ENCODE measurements at regions not wholly inside any gene's neighbourhood (a gene's known extent, or its start where the extent isn't known, plus 50 kb on each side); places are given as distances from the start of the nearest gene placed in this dataset.

DNA sequence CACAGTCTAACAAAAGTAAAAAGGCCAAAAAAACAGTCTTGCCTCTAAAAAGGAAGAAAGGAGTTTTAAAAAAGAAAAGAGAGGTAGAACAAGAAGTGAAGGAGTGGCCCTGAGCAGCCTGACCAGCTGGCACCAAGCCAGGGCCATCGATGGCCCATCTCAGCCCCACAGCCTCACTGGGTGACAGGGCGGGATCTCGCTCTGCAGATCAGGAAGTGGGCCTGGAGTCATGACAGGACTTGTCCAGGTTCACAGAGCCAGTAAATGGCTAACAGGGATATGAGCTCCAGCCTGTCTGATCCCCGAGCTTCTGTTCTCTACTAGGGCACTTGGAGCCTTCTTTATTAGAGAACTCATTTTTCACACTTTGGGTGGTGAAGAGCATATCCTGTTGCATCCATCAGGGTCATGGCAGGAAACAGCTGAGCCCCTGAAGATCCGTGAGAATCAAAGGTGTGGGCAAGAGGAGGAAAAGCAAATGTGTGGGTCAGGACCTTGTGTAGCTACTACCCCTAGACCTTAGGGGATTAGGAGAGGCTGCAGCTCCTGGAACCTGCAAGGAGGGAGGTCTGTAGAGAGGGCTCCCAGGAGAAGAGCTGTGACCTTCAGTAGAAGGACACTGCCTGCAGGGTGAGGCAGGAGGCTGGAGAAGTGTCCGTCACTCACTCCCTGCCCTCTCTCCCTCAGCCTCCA is 299.0 kb upstream of the MSX2 start:
- H3K27me3 ChIP-seq, result peaks cover 27% of the 10 kb centered on the region
- H3K27ac ChIP-seq, result no peak overlapping the region
- H3K4me1 ChIP-seq, result no peaks in the 10 kb centered on the region
- no peak overlapping the region for H3K4me3 ChIP-seq
- WGBS, 2 donors (ENCODE audit: low coverage in 1 of 2), result 32 to 55% methylated on average over 3 to 4 of the region's 6 CpGs
- no peak for ATAC-seq
- no peaks in the 10 kb centered on the region for H3K36me3 ChIP-seq
- no peak for TF ChIP-seq POLR2AphosphoS5 (IDR thresholded peaks at IDR 0.05)
- no peak for TF ChIP-seq EP300 (IDR thresholded peaks at IDR 0.05)
- no peak for TF ChIP-seq POLR2A (IDR thresholded peaks at IDR 0.05)
- TF ChIP-seq, protein P1, sequence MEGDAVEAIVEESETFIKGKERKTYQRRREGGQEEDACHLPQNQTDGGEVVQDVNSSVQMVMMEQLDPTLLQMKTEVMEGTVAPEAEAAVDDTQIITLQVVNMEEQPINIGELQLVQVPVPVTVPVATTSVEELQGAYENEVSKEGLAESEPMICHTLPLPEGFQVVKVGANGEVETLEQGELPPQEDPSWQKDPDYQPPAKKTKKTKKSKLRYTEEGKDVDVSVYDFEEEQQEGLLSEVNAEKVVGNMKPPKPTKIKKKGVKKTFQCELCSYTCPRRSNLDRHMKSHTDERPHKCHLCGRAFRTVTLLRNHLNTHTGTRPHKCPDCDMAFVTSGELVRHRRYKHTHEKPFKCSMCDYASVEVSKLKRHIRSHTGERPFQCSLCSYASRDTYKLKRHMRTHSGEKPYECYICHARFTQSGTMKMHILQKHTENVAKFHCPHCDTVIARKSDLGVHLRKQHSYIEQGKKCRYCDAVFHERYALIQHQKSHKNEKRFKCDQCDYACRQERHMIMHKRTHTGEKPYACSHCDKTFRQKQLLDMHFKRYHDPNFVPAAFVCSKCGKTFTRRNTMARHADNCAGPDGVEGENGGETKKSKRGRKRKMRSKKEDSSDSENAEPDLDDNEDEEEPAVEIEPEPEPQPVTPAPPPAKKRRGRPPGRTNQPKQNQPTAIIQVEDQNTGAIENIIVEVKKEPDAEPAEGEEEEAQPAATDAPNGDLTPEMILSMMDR (IDR thresholded peaks at IDR 0.05), result no peak
- H3K9me3 ChIP-seq, result no peaks in the 10 kb centered on the region

DNA sequence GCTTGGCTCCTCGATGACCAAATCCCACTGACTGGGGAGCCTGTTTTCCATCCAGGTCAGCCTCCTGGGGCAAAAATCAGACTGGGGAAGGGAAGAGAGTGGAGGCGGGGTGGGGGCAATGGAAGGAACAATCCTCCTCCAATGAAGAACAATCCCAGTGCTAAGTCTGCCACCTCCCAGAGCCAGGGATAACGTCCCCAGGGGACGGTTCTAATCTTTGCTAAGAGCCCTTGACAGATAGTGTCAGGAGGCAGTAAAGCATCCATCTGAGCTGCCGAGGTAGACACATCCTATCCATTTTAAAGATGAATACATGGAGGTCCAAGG is 298.5 kb upstream of the MSX2 start:
- no peaks in the 10 kb centered on the region for H3K36me3 ChIP-seq
- no peak overlapping the region for H3K4me3 ChIP-seq
- H3K9me3 ChIP-seq, result no peaks in the 10 kb centered on the region
- 14% methylated on average over 3 of the region's 5 CpGs; no CpG with 5 or more reads in 1 of the 2 donors for WGBS, 2 donors (ENCODE audit: low coverage in 1 of 2)
- H3K27ac ChIP-seq, result no peak overlapping the region
- ATAC-seq, result no peak
- no peaks in the 10 kb centered on the region for H3K4me1 ChIP-seq
- TF ChIP-seq POLR2AphosphoS5 (IDR thresholded peaks at IDR 0.05) (no peak), POLR2A (IDR thresholded peaks at IDR 0.05) (no peak), EP300 (IDR thresholded peaks at IDR 0.05) (no peak)
- TF ChIP-seq, protein P1 (IDR thresholded peaks at IDR 0.05), result no peak
- peaks cover 28% of the 10 kb centered on the region for H3K27me3 ChIP-seq

DNA sequence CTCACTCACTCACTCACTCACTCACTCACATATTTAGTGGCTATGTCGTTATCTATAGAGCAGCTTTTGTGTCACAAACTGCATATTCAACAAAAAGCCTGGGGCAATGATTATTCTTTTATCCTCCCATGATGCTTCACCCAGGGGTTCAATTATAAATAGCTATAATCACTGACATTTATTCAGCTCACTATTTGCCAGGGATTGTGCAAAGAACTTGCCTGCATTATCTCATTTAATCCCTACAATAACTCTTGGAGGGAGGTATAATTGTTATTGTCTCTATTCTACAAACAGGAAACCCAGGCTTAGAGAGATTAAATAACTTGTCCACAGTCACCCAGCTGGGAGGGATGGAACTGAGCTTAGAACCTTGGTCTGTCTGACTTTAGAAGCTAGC is 298.0 kb upstream of the MSX2 start:
- WGBS, 2 donors (ENCODE audit: low coverage in 1 of 2), result 33 to 67% methylated on average over 1 of the region's 1 CpG
- H3K4me3 ChIP-seq, result no peak overlapping the region
- no peak overlapping the region for H3K27ac ChIP-seq
- no peaks in the 10 kb centered on the region for H3K4me1 ChIP-seq
- H3K27me3 ChIP-seq, result peaks cover 25% of the 10 kb centered on the region
- H3K9me3 ChIP-seq, result no peaks in the 10 kb centered on the region
- ATAC-seq, result no peak
- H3K36me3 ChIP-seq, result no peaks in the 10 kb centered on the region
- TF ChIP-seq POLR2AphosphoS5 (IDR thresholded peaks at IDR 0.05), result no peak
- no peak for TF ChIP-seq EP300 (IDR thresholded peaks at IDR 0.05)
- TF ChIP-seq, protein P1 (IDR thresholded peaks at IDR 0.05), result no peak
- TF ChIP-seq POLR2A (IDR thresholded peaks at IDR 0.05), result no peak

DNA sequence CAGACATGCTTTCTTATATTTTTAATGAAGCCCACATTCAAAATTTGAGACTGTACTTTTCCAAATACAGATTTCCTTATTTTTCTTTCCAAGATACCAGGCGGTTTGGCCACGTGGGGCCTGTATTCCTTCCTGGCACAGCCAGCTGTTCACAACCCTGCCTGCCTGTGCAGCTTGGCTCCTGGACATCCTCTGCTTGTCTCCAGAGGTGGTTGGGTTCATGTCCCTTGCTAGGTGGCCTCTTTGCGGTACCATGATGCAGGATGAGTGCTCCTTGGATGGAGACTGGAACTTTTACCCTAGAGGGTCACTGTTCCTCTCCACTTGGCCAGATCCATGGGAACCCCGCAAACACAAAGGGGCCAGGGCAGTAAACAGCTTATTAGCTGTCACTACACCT is 297.5 kb upstream of the MSX2 start:
- Histone ChIP-seq H3K27ac (no peak overlapping the region), H3K4me1 (no peaks in the 10 kb centered on the region), H3K4me3 (no peak overlapping the region), H3K36me3 (no peaks in the 10 kb centered on the region), H3K9me3 (no peaks in the 10 kb centered on the region), H3K27me3 (peaks cover 24% of the 10 kb centered on the region)
- ATAC-seq, result no peak
- no peak for TF ChIP-seq POLR2AphosphoS5 (IDR thresholded peaks at IDR 0.05)
- no peak for TF ChIP-seq POLR2A (IDR thresholded peaks at IDR 0.05)
- TF ChIP-seq EP300 (IDR thresholded peaks at IDR 0.05), result no peak
- TF ChIP-seq, protein P1 (IDR thresholded peaks at IDR 0.05), result no peak
- WGBS, 2 donors (ENCODE audit: low coverage in 1 of 2), result 72 to 90% methylated on average over 2 to 3 of the region's 4 CpGs

DNA sequence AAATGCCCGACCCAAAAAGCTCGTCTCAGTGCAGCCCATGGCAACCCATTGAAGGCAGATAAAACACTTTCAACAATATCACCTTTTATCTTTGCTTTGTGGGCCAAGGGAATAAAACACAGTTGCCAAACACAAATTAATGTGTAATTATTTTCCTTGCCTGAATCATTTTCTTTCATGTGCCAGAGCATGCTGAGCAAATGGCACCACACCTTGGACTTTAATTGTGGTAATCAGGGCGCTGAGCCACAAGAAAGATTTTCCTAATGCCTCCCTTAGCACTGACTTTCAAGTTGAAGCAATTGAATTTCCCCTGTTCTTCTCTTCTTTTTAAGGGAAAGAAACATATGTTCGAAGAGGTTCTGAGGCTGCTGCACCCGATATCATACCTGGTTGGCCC is 297.1 kb upstream of the MSX2 start:
- 83 to 85% methylated on average over 4 to 5 of the region's 5 CpGs for WGBS, 2 donors (ENCODE audit: low coverage in 1 of 2)
- Histone ChIP-seq H3K27ac (no peak overlapping the region), H3K27me3 (peaks cover 24% of the 10 kb centered on the region), H3K4me1 (no peaks in the 10 kb centered on the region), H3K9me3 (no peaks in the 10 kb centered on the region), H3K36me3 (no peaks in the 10 kb centered on the region), H3K4me3 (no peak overlapping the region)
- TF ChIP-seq, protein P1 (IDR thresholded peaks at IDR 0.05), result no peak
- ATAC-seq, result no peak

Data from gastroesophageal sphincter (tissue), 4 donors.